Endothelial cell (in vitro differentiated cells): ENCODE measurements at regions not wholly inside any gene's neighbourhood (a gene's known extent, or its start where the extent isn't known, plus 50 kb on each side); places are given as distances from the start of the nearest gene placed in this dataset.

Experiments used
- DNase-seq: peaks from one replicate; pipeline ENCODE4 v3.0.0; 2021; ENCODE audit warnings: low spot score
- H3K27ac Mint-ChIP-seq: one replicate; pipeline ENCODE4 v1.8.0; 2021; ENCODE audit warnings: mixed read lengths, inconsistent platforms; ENCODE audit not compliant: unreplicated experiment
- H3K27me3 Mint-ChIP-seq: one replicate; pipeline ENCODE4 v1.8.0; 2021; ENCODE audit warnings: mild to moderate bottlenecking, moderate library complexity, mixed read lengths, inconsistent platforms; ENCODE audit not compliant: unreplicated experiment
- H3K36me3 Mint-ChIP-seq: one replicate; pipeline ENCODE4 v1.8.0; 2021; ENCODE audit warnings: mild to moderate bottlenecking, low read depth, mixed read lengths, inconsistent platforms; ENCODE audit not compliant: unreplicated experiment
- H3K4me1 Mint-ChIP-seq: one replicate; pipeline ENCODE4 v1.8.0; 2021; ENCODE audit warnings: mild to moderate bottlenecking, mixed read lengths, inconsistent platforms; ENCODE audit not compliant: unreplicated experiment
- H3K4me3 Mint-ChIP-seq: one replicate; pipeline ENCODE4 v1.8.0; 2021; ENCODE audit warnings: mild to moderate bottlenecking, mixed read lengths, inconsistent platforms; ENCODE audit not compliant: unreplicated experiment
- H3K9me3 Mint-ChIP-seq: one replicate; pipeline ENCODE4 v1.8.0; 2021; ENCODE audit warnings: mixed read lengths, inconsistent platforms; ENCODE audit not compliant: unreplicated experiment
- CTCF ChIP-seq: fragments of 200-600 bp; sonication (generic); IDR thresholded peaks from one replicate; pipeline ENCODE4 v1.5.0; 2021; ENCODE audit warnings: antibody characterized with exemption; ENCODE audit not compliant: unreplicated experiment

GRCh38 chr21:24671901-24672300 lies 935.4 kb downstream of the MRPL39 start:
- Mint-ChIP-seq H3K27ac (no peak overlapping the region), H3K4me1 (no peaks in the 10 kb centered on the region), H3K9me3 (no peaks in the 10 kb centered on the region), H3K36me3 (peaks cover 2% of the 10 kb centered on the region), H3K27me3 (no peaks in the 10 kb centered on the region), H3K4me3 (no peak overlapping the region)
- no peak for TF ChIP-seq CTCF
- no peak for DNase-seq

GRCh38 chr21:24658926-24659325 lies 948.4 kb downstream of the MRPL39 start:
- peaks cover 4% of the 10 kb centered on the region for H3K9me3 Mint-ChIP-seq

GRCh38 chr21:24658026-24658425 lies 949.3 kb downstream of the MRPL39 start:
- no peak for DNase-seq
- Mint-ChIP-seq H3K27me3 (no peaks in the 10 kb centered on the region), H3K36me3 (no peaks in the 10 kb centered on the region), H3K27ac (no peak overlapping the region), H3K9me3 (peaks cover 4% of the 10 kb centered on the region), H3K4me3 (no peak overlapping the region), H3K4me1 (no peaks in the 10 kb centered on the region)
- TF ChIP-seq CTCF = no peak

More at GRCh38 chr21:24658926-24659325, 948.4 kb downstream of the MRPL39 start:
- Mint-ChIP-seq H3K36me3 (no peaks in the 10 kb centered on the region), H3K27me3 (no peaks in the 10 kb centered on the region), H3K4me1 (no peaks in the 10 kb centered on the region), H3K4me3 (no peak overlapping the region), H3K27ac (no peak overlapping the region)
- DNase-seq = no peak
- TF ChIP-seq CTCF = no peak

- DNase-seq = no peak
- Mint-ChIP-seq H3K9me3 (no peaks in the 10 kb centered on the region), H3K27me3 (no peaks in the 10 kb centered on the region), H3K4me3 (no peak overlapping the region), H3K36me3 (no peaks in the 10 kb centered on the region), H3K27ac (no peak overlapping the region), H3K4me1 (no peaks in the 10 kb centered on the region)
- TF ChIP-seq CTCF = no peak
Observed at GRCh38 chr21:24649691-24650090, 957.6 kb downstream of the MRPL39 start.

- no peaks in the 10 kb centered on the region for H3K36me3 Mint-ChIP-seq
- no peak for TF ChIP-seq CTCF
- no peaks in the 10 kb centered on the region for H3K9me3 Mint-ChIP-seq
- no peak overlapping the region for H3K27ac Mint-ChIP-seq
- H3K4me1 Mint-ChIP-seq = no peaks in the 10 kb centered on the region
- no peak for DNase-seq
- no peaks in the 10 kb centered on the region for H3K27me3 Mint-ChIP-seq
- H3K4me3 Mint-ChIP-seq = no peak overlapping the region
Observed at GRCh38 chr21:24636696-24637095, 970.6 kb downstream of the MRPL39 start.
